ENCODE measurements at regions not wholly inside any gene's neighbourhood (a gene's known extent, or its start where the extent isn't known, plus 50 kb on each side); places are given as distances from the start of the nearest gene placed in this dataset.

- Histone ChIP-seq H3K4me2 (ENCODE audit: insufficient read depth in 1 of 2, low read depth in 2 of 2, low read length in 2 of 2) (no peak overlapping the region), H3K23me2 (ENCODE audit: low read depth, low read length) (no peaks in the 10 kb centered on the region), H3K79me2 (ENCODE audit: control insufficient read depth in 1 of 2, insufficient read depth in 2 of 2, low read length in 2 of 2) (no peaks in the 10 kb centered on the region), H3K79me1 (ENCODE audit: low read depth, low read length) (no peaks in the 10 kb centered on the region), H4K8ac (ENCODE audit: extremely low read depth, insufficient read depth, low read length) (no peak overlapping the region), H2BK20ac (ENCODE audit: low read length) (no peak overlapping the region), H3K9me3 (ENCODE audit: insufficient read depth in 2 of 2, low read depth in 1 of 2, low read length in 1 of 2) (peaks cover 6% of the 10 kb centered on the region in 2 experiments; a peak in 3 of 4 replicates), H3K4ac (replicated peaks; ENCODE audit: insufficient read length, low read depth, low read length) (no peak overlapping the region), H2BK12ac (ENCODE audit: low read depth, low read length) (no peak overlapping the region), H3K36me3 (ENCODE audit: control insufficient read depth in 2 of 4, insufficient read depth in 4 of 4, low read length in 3 of 4) (no peaks in the 10 kb centered on the region), H3K27me3 (replicated peaks in 1 of 4; ENCODE audit: control insufficient read depth in 3 of 4, extremely low read depth in 1 of 4, insufficient read depth in 3 of 4, low read length in 3 of 4) (no peaks in the 10 kb centered on the region), H4K91ac (replicated peaks; ENCODE audit: insufficient read length, low read length) (no peak overlapping the region), H4K20me1 (replicated peaks in 1 of 2; ENCODE audit: control insufficient read depth in 1 of 2, insufficient read depth in 2 of 2, low read length in 2 of 2) (no peaks in the 10 kb centered on the region), H2BK15ac (ENCODE audit: low read length) (no peak overlapping the region), H4K5ac (ENCODE audit: insufficient read length, low read depth, low read length) (no peak overlapping the region), H3K4me3 (ENCODE audit: extremely low read depth in 1 of 4, insufficient read depth in 2 of 4, low read depth in 3 of 4, low read length in 4 of 4) (no peak overlapping the region), H3K56ac (replicated peaks; ENCODE audit: insufficient read length, low read depth, low read length) (no peak overlapping the region), H3K27ac (ENCODE audit: low read depth, low read length) (no peak overlapping the region), H3K14ac (ENCODE audit: insufficient read length) (no peak overlapping the region), H3K23ac (ENCODE audit: insufficient read length) (no peak overlapping the region), H3K9ac (replicated peaks in 1 of 4; ENCODE audit: extremely low read depth in 1 of 4, low read depth in 3 of 4, low read length in 3 of 4) (no peak overlapping the region), H2BK120ac (replicated peaks; ENCODE audit: low read depth, low read length) (no peak overlapping the region), H2BK5ac (ENCODE audit: low read depth, low read length) (no peak overlapping the region), H3K18ac (ENCODE audit: extremely low read depth, low read length) (no peak overlapping the region), H3K4me1 (replicated peaks in 1 of 4; ENCODE audit: control insufficient read depth in 3 of 4, insufficient read depth in 4 of 4, low read length in 3 of 4) (no peaks in the 10 kb centered on the region), H2AFZ (ENCODE audit: low read length) (no peak overlapping the region), H2AK5ac (ENCODE audit: low read depth, low read length) (no peak overlapping the region)
- ChIA-PET POLR2A (ENCODE audit: partially characterized antibody) (no interaction called here), CTCF (ENCODE audit: partially characterized antibody) (no interaction called here)
- no peak for FAIRE-seq
- 89% methylated on average over 2 of the region's 2 CpGs; no CpG with 5 or more reads in 1 of the 2 experiments for whole genome bisulfite sequencing, 2 experiments (ENCODE audit: extremely low coverage in 1 of 2, insufficient coverage in 1 of 2, insufficient read length in 1 of 2, insufficient replicate concordance in 2 of 2, low coverage in 1 of 2, low lambda C conversion rate in 2 of 2, missing lambda C conversion rate in 1 of 2)
- DNase-seq (ENCODE audit: low read depth in 1 of 2, low spot score in 2 of 2) = no peak
- TF ChIP-seq ATF3 (IDR thresholded peaks at IDR 0.05; ENCODE audit: insufficient read depth, low read depth, low read length) (no peak), EGR1 (IDR thresholded peaks at IDR 0.05; ENCODE audit: borderline replicate concordance, low read depth, low read length) (no peak), KDM5A (IDR thresholded peaks at IDR 0.05; ENCODE audit: low read length) (no peak), HDAC6 (IDR thresholded peaks at IDR 0.05; ENCODE audit: low read depth, low read length) (no peak), KDM4A (IDR thresholded peaks at IDR 0.05; ENCODE audit: low read depth, low read length, severe bottlenecking) (no peak), CTBP2 (IDR thresholded peaks at IDR 0.05; ENCODE audit: borderline replicate concordance, insufficient read depth, insufficient read length, low read length) (no peak)
These were observed 432.4 kb upstream of the SMC2 start for GRCh38 chr9:103661663-103662062.
